ENCODE measurements at regions not wholly inside any gene's neighbourhood (a gene's known extent, or its start where the extent isn't known, plus 50 kb on each side); places are given as distances from the start of the nearest gene placed in this dataset.

GRCh38 chr9:28718226-28718625 is 1144.9 kb upstream of the C9orf72 start:
- TF ChIP-seq CTCF (IDR thresholded peaks at IDR 0.05; ENCODE audit: low read depth, low read length, poor library complexity, severe bottlenecking): no peak
- TF ChIP-seq EZH2phosphoT487 (IDR thresholded peaks at IDR 0.05; ENCODE audit: borderline replicate concordance, low read length): no peak

All from DOHH2 (cell line).